SK-N-SH treated with all-trans-retinoic acid at 6 μM for 48 hours (cell line): ENCODE measurements at regions not wholly inside any gene's neighbourhood (a gene's known extent, or its start where the extent isn't known, plus 50 kb on each side); places are given as distances from the start of the nearest gene placed in this dataset.

ENCODE experiments used
- BACH2 ChIP-seq: fragments of 250-450 bp; sonication (Bioruptor Pico); IDR thresholded peaks from 2 replicates; pipeline ENCODE4 v1.9.0; 2021; ENCODE audit warnings: mild to moderate bottlenecking, borderline replicate concordance
- GLIS3 ChIP-seq: fragments of 250-450 bp; sonication (Bioruptor Pico); IDR thresholded peaks from 2 replicates; pipeline ENCODE4 v1.5.0; 2020; ENCODE audit warnings: mild to moderate bottlenecking, moderate library complexity
- PATZ1 ChIP-seq: fragments of 250-450 bp; sonication (Bioruptor Pico); IDR thresholded peaks from 2 replicates; pipeline ENCODE4 v1.8.0; 2020; ENCODE audit warnings: mild to moderate bottlenecking, moderate library complexity, borderline replicate concordance
- PPARA ChIP-seq: fragments of 250-450 bp; sonication (Bioruptor Pico); IDR thresholded peaks from 2 replicates; pipeline ENCODE4 v1.5.0; 2020; ENCODE audit warnings: mild to moderate bottlenecking, borderline replicate concordance
- SNAI2 ChIP-seq: fragments of 250-450 bp; sonication (Bioruptor Pico); IDR thresholded peaks from 2 replicates; pipeline ENCODE4 v1.5.0; 2020; ENCODE audit warnings: mild to moderate bottlenecking, moderate library complexity
- TCF4 ChIP-seq: fragments of 250-450 bp; sonication (Bioruptor Pico); IDR thresholded peaks from 2 replicates; pipeline ENCODE4 v1.8.0; 2021; ENCODE audit warnings: mild to moderate bottlenecking, moderate library complexity, borderline replicate concordance
- ZFP3 ChIP-seq: fragments of 250-450 bp; sonication (Bioruptor Pico); IDR thresholded peaks from 2 replicates; pipeline ENCODE4 v1.5.0; 2020; ENCODE audit warnings: mild to moderate bottlenecking, moderate library complexity

- TF ChIP-seq BACH2 (CRISPR knock-in tag) (no peak), PATZ1 (CRISPR knock-in tag) (no peak), PPARA (CRISPR knock-in tag) (no peak), TCF4 (CRISPR knock-in tag) (peak; percentile 90), GLIS3 (CRISPR knock-in tag) (no peak), SNAI2 (CRISPR knock-in tag) (no peak), ZFP3 (CRISPR knock-in tag) (no peak)
These were observed 1418.3 kb downstream of the NCAM2 start for GRCh38 chr21:22416555-22416954.
